Brain microvascular endothelial cell (primary cell): ENCODE measurements at regions not wholly inside any gene's neighbourhood (a gene's known extent, or its start where the extent isn't known, plus 50 kb on each side); places are given as distances from the start of the nearest gene placed in this dataset.

Experiments used
- DNase-seq: peaks from one replicate; pipeline ENCODE4 v3.0.0-alpha.2; 2020
- H3K27ac ChIP-seq: fragments of 250-450 bp; sonication (Bioruptor Pico); 2 replicates; pipeline ENCODE4 v1.5.1; 2020; ENCODE audit warnings: mild to moderate bottlenecking, moderate library complexity
- H3K27me3 ChIP-seq: fragments of 250-450 bp; sonication (Bioruptor Pico); replicated peaks from 2 replicates; pipeline ENCODE4 v1.5.1; 2020; ENCODE audit warnings: mild to moderate bottlenecking
- H3K36me3 ChIP-seq: fragments of 250-450 bp; sonication (Bioruptor Pico); replicated peaks from 2 replicates; pipeline ENCODE4 v1.5.1; 2020; ENCODE audit warnings: mild to moderate bottlenecking
- H3K4me3 ChIP-seq: 2 replicates; pipeline ENCODE4 v1.5.1; 2011; ENCODE audit warnings: low read depth, mild to moderate bottlenecking, control low read depth, low read length, moderate library complexity
- CTCF ChIP-seq: IDR thresholded peaks from 2 replicates; pipeline ENCODE4 v1.5.1; 2011; ENCODE audit warnings: low read depth, mild to moderate bottlenecking, moderate library complexity, low read length, control low read depth, inconsistent platforms; ENCODE audit errors: missing control alignments
- in situ Hi-C: cut with HindIII; loops from 2 replicates; pipeline ENCODE4 v1.10.0; 2017; ENCODE audit warnings: low sequenced_read_pairs, low pct_ligation_motif_present

GRCh38 chr2:183456177-183456576 lies 331.9 kb downstream of the NUP35 start:
- in situ Hi-C loops = no loop called here
- DNase-seq = no peak
- H3K27me3 ChIP-seq = no peaks in the 10 kb centered on the region
- no peak overlapping the region for H3K27ac ChIP-seq
- no peaks in the 10 kb centered on the region for H3K36me3 ChIP-seq
- TF ChIP-seq CTCF = no peak
- no peak overlapping the region for H3K4me3 ChIP-seq

GRCh38 chr2:183458460-183458859 lies 334.2 kb downstream of the NUP35 start:
- in situ Hi-C loops = no loop called here
- Histone ChIP-seq H3K4me3 (no peak overlapping the region), H3K27ac (no peak overlapping the region), H3K36me3 (no peaks in the 10 kb centered on the region), H3K27me3 (no peaks in the 10 kb centered on the region)
- no peak for DNase-seq
- TF ChIP-seq CTCF = no peak

- Histone ChIP-seq H3K27me3 (no peaks in the 10 kb centered on the region), H3K27ac (no peak overlapping the region), H3K36me3 (no peaks in the 10 kb centered on the region), H3K4me3 (no peak overlapping the region)
- no peak for DNase-seq
- in situ Hi-C loops = no loop called here
- no peak for TF ChIP-seq CTCF
Observed at GRCh38 chr2:183459466-183459865, 335.2 kb downstream of the NUP35 start.

GRCh38 chr2:183463821-183464220 lies 339.6 kb downstream of the NUP35 start:
- DNase-seq = no peak
- in situ Hi-C loops = no loop called here

GRCh38 chr2:183465048-183465447 lies 340.8 kb downstream of the NUP35 start:
- Histone ChIP-seq H3K27ac (no peak overlapping the region), H3K4me3 (no peak overlapping the region), H3K36me3 (no peaks in the 10 kb centered on the region), H3K27me3 (no peaks in the 10 kb centered on the region)
- TF ChIP-seq CTCF = no peak
- in situ Hi-C loops = no loop called here
- DNase-seq = no peak

More at GRCh38 chr2:183463821-183464220, 339.6 kb downstream of the NUP35 start:
- TF ChIP-seq CTCF = no peak
- Histone ChIP-seq H3K27ac (no peak overlapping the region), H3K4me3 (no peak overlapping the region), H3K27me3 (no peaks in the 10 kb centered on the region), H3K36me3 (no peaks in the 10 kb centered on the region)

GRCh38 chr2:183474912-183475695 lies 350.9 kb downstream of the NUP35 start:
- Histone ChIP-seq H3K36me3 (no peaks in the 10 kb centered on the region), H3K27me3 (no peaks in the 10 kb centered on the region), H3K27ac (no peak overlapping the region), H3K4me3 (no peak overlapping the region)
- TF ChIP-seq CTCF = no peak
- no peak for DNase-seq
- in situ Hi-C loops = no loop called here
